Epithelial cell of proximal tubule (primary cell): ENCODE measurements at regions not wholly inside any gene's neighbourhood (a gene's known extent, or its start where the extent isn't known, plus 50 kb on each side); places are given as distances from the start of the nearest gene placed in this dataset.

ENCODE experiments used
- DNase-seq: peaks from one replicate; pipeline ENCODE4 v3.0.0-alpha.2; 2011; ENCODE audit warnings: low read depth
- H3K4me3 ChIP-seq: 2 replicates; pipeline ENCODE4 v1.5.1; 2011; ENCODE audit warnings: low read depth, mild to moderate bottlenecking, low read length
- CTCF ChIP-seq: conservative IDR thresholded peaks from 2 replicates; pipeline ENCODE4 v1.5.1; 2012; ENCODE audit warnings: low read depth, mild to moderate bottlenecking, low read length

DNA sequence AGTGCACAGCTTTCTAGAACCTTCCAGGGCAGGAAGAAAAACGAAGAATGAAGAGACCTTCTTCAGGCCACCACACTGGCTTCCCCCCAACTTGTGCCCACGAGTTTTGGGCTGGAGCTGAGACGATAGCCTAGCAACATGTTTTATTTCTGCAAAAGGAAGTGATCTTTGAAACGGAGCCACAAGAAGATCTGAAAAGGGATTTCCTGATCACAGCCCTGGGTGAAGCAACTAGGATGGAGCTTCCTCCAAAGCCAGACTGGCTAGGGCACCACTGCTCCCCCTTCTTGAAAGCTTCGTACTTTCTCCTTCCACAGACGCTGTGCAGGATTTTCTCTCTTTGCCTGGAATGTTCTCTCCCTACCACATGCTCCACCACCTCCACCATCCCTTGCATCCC, 418.3 kb downstream of the MED13L start:
- no peak for DNase-seq
- no peak for TF ChIP-seq CTCF
- no peak overlapping the region for H3K4me3 ChIP-seq

DNA sequence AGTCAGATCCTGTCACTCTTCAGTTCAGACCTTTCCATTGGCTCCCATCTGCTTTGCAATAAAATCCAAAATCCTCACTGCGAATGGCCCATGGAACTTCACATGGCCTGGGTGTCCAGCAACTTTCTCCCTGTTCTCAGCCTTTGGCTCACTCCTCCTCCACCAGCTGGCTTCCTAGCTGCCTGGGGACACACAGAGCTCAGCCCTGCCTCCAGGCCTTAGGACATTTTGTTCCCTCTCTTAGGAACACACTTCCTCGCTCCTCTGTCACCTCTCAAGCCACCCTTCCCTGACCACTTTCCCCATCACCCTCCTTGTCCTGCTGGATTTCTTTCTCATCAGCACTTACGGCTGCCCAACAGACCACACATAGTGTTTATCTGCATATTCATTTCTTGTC, 419.6 kb downstream of the MED13L start:
- DNase-seq = no peak
- no peak overlapping the region for H3K4me3 ChIP-seq
- TF ChIP-seq CTCF = no peak

DNA sequence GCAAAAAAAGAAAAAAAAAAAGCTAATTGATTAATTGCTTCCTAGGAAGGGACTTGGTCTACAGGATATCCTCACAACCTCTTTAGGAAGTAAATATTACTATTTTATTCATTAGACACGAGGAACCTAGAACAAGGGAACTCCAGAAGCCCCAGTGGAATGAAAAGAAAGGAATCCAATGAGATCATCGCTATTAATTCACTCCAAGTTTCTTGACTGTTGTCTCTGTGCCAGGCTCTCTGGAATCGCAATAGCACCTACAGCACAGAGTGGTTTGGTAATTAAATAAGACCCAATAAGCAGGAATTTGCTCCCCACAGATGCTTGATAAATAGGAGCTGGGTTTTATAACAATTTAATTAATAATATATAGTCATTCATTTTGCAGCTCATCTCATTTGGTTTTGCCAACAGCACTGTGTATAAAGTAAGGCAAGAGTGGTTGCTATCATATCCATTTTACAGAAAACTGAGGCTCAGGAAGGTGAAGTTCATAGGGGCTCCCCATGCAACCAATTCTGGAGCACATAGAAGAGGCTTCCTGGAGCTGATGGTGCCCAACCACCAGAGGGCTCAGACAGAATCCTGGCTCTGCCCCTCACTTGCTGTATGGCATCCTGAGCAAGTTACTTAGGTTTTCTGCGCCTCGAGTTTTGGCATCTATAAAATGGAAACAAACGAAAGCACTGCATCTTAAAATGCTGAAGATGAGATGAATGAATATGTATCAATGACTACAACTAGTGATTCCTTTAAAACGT, 420.2 kb downstream of the MED13L start:
- DNase-seq = no peak
- H3K4me3 ChIP-seq = no peak overlapping the region
- TF ChIP-seq CTCF = peak; percentile 4

GRCh38 chr12:115852054-115852453, 425.4 kb downstream of the MED13L start:
- TF ChIP-seq CTCF = no peak
- no peak for DNase-seq
- H3K4me3 ChIP-seq = no peak overlapping the region

DNA sequence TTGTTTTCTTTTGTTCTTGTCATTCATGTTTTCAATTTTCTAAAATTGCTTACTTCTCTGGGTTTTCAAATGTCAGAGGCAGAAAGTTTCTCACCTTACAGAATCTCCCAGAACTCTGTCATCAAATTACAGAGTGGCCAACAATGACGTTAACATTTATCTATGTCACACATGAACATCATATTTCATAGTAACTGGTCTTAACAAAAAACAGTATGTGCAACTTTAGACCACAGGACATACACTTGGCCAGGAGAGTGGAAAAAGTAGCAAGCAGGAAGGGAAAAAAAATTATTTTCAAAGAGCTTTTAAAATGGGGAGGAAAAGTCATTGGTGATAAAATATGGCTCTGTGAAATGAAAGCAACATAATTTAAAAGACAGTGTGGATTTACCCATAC, 426.5 kb downstream of the MED13L start:
- no peak for DNase-seq
- no peak overlapping the region for H3K4me3 ChIP-seq
- no peak for TF ChIP-seq CTCF

DNA sequence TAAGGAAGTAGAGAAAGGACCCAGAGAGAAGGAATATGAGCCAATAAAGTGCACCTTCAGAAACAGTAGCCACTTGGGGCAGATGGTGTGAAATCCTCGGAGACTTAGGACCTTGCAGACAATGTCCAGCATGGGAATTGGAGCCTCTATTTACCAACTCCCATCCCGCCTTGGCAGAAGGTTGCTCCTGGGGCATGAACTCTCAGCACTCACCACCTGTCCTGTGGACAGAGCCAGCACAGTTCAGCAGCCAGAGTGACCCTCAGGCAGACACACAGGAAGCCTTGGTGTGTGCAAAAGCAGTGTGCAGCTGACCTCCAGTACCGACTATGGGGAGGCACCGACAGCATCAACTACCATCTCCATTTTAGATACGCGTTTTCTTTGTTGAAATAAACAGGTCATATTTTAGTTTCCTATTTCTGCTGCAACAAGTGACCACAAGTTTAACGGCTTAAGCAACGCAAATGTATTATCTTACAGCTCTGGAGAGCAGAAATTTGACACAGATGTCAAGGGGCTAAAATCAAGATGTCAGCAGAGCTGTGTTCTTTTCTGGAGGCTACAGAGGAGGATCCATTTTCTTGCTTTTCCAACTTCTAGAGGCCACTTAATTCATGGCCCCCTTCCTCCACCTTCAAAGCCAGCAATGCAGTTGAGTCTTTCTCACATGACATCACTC, 428.1 kb downstream of the MED13L start:
- no peak for TF ChIP-seq CTCF
- no peak overlapping the region for H3K4me3 ChIP-seq
- DNase-seq = no peak

- no peak overlapping the region for H3K4me3 ChIP-seq
- no peak for DNase-seq
- no peak for TF ChIP-seq CTCF
Measured at GRCh38 chr12:115847398-115847797, 430.1 kb downstream of the MED13L start.
